SK-N-SH (cell line): ENCODE measurements at regions not wholly inside any gene's neighbourhood (a gene's known extent, or its start where the extent isn't known, plus 50 kb on each side); places are given as distances from the start of the nearest gene placed in this dataset.

ENCODE experiments used
- CTCF ChIP-seq: fragments of 200-600 bp; sonication (generic); IDR thresholded peaks from 2 replicates; pipeline ENCODE4 v1.6.1; 2017; ENCODE audit warnings: antibody characterized with exemption, mild to moderate bottlenecking, moderate library complexity
- EZH2phosphoT487 ChIP-seq: fragments of 200-600 bp; sonication (generic); IDR thresholded peaks from 2 replicates; pipeline ENCODE4 v1.6.1; 2017; ENCODE audit warnings: low read depth, mixed run types, mild to moderate bottlenecking, antibody characterized with exemption, moderate library complexity, borderline replicate concordance
- FOSL2 ChIP-seq: IDR thresholded peaks from 2 replicates; pipeline ENCODE4 v1.4.0; 2012; ENCODE audit warnings: low read depth, mild to moderate bottlenecking, moderate library complexity, borderline replicate concordance
- FOXM1 ChIP-seq: IDR thresholded peaks from 2 replicates; pipeline ENCODE4 v1.4.0; 2012; ENCODE audit warnings: low read depth, mild to moderate bottlenecking
- GATA2 ChIP-seq: sonication (generic); formaldehyde crosslinking; IDR thresholded peaks from 2 replicates; pipeline ENCODE4 v1.5.0; 2020; ENCODE audit warnings: mild to moderate bottlenecking, missing genetic modification reagents
- REST ChIP-seq: IDR thresholded peaks from 2 replicates; pipeline ENCODE4 v1.6.1; 2012; ENCODE audit warnings: mild to moderate bottlenecking, low read depth, low read length, moderate library complexity
- RXRA ChIP-seq: IDR thresholded peaks from 2 replicates; pipeline ENCODE4 v1.4.0; 2012; ENCODE audit warnings: low read depth, mild to moderate bottlenecking, borderline replicate concordance
- SMC3 ChIP-seq: IDR thresholded peaks from 2 replicates; pipeline ENCODE4 v1.6.1; 2012; ENCODE audit warnings: low read depth, low read length, improper control_type of control experiment
- TEAD4 ChIP-seq: IDR thresholded peaks from 2 replicates; pipeline ENCODE4 v1.4.0; 2012; ENCODE audit warnings: mild to moderate bottlenecking, borderline replicate concordance; ENCODE audit not compliant: insufficient read depth
- YY1 ChIP-seq: IDR thresholded peaks from 2 replicates; pipeline ENCODE4 v1.4.0; 2012; ENCODE audit warnings: low read depth, mild to moderate bottlenecking
- TF ChIP-seq, protein P1 (sequence below): IDR thresholded peaks from 2 replicates; pipeline ENCODE4 v1.4.0; 2012; ENCODE audit warnings: low read depth

DNA sequence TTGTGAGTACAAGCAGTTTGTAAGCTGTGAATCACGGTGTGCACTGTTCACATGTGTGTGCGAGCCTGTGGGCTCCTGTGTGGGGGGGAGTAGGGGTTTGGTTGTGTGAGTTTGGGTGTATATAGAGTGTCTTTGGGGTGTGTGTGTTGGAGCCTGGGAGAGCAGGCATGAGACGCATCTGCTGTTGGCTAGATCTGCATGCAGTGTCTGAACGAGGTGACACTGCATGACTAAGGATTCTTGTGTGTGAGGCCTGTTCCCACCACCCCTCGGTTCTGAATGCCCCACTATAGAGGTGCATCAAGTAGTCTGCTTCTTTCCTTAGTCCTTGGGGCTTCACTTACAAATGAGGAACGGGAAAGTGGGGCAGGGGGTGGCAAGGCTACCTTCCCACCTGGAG lies 68.4 kb downstream of the MAGEF1 start:
- TF ChIP-seq CTCF (no peak), EZH2phosphoT487 (no peak), FOXM1 (no peak), GATA2 (CRISPR knock-in tag) (no peak), REST (no peak), YY1 (no peak), RXRA (no peak), FOSL2 (no peak), SMC3 (no peak), TEAD4 (no peak)
- TF ChIP-seq, protein P1, sequence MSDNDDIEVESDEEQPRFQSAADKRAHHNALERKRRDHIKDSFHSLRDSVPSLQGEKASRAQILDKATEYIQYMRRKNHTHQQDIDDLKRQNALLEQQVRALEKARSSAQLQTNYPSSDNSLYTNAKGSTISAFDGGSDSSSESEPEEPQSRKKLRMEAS, result no peak
